ENCODE measurements at regions not wholly inside any gene's neighbourhood (a gene's known extent, or its start where the extent isn't known, plus 50 kb on each side); places are given as distances from the start of the nearest gene placed in this dataset.

- TF ChIP-seq CTCF (IDR thresholded peaks at IDR 0.05; ENCODE audit: low read depth, low read length) (no peak), POLR2A (IDR thresholded peaks at IDR 0.05; ENCODE audit: extremely low read depth, insufficient read length) (no peak)
Observed at GRCh38 chr14:89508863-89509262, 91.8 kb upstream of the FOXN3 start.

Measured in NB4 (cell line).